Mesendoderm (in vitro differentiated cells): ENCODE measurements at regions not wholly inside any gene's neighbourhood (a gene's known extent, or its start where the extent isn't known, plus 50 kb on each side); places are given as distances from the start of the nearest gene placed in this dataset.

Experiments
- DNase-seq: peaks from one replicate; pipeline ENCODE4 v3.0.0; 2013
- H2AK5ac ChIP-seq: 2 replicates; pipeline ENCODE4 v1.6.1; 2013; ENCODE audit warnings: low read length, inconsistent platforms
- H2BK120ac ChIP-seq: 2 replicates; pipeline ENCODE4 v1.6.1; 2013; ENCODE audit warnings: low read depth, mild to moderate bottlenecking, low read length, moderate library complexity, mixed read lengths
- H2BK15ac ChIP-seq: replicated peaks from 2 replicates; pipeline ENCODE4 v1.6.1; 2013; ENCODE audit warnings: low read depth, mild to moderate bottlenecking, moderate library complexity
- H2BK5ac ChIP-seq: 2 replicates; pipeline ENCODE4 v1.6.1; 2013; ENCODE audit warnings: low read length, inconsistent platforms
- H3K18ac ChIP-seq: 2 replicates; pipeline ENCODE4 v1.6.1; 2013; ENCODE audit warnings: mild to moderate bottlenecking, low read length, mixed read lengths
- H3K23ac ChIP-seq: one replicate; pipeline ENCODE4 v1.6.1; 2013; ENCODE audit warnings: low read length
- H3K27ac ChIP-seq: 2 replicates; pipeline ENCODE4 v1.5.1; 2013; ENCODE audit warnings: low read depth, mild to moderate bottlenecking, inconsistent platforms, low read length, moderate library complexity
- H3K27me3 ChIP-seq: 2 replicates; pipeline ENCODE4 v1.6.1; 2013; ENCODE audit warnings: low read length, control low read depth, mild to moderate bottlenecking, inconsistent platforms; ENCODE audit not compliant: insufficient read depth, poor library complexity
- H3K36me3 ChIP-seq: 2 replicates; pipeline ENCODE4 v1.6.1; 2013; ENCODE audit warnings: low read length, inconsistent platforms; ENCODE audit not compliant: control insufficient read depth, insufficient read depth
- H3K4ac ChIP-seq: one replicate; pipeline ENCODE4 v1.6.1; 2013; ENCODE audit warnings: low read depth, mild to moderate bottlenecking, low read length, moderate library complexity
- H3K4me1 ChIP-seq: 2 replicates; pipeline ENCODE4 v1.6.1; 2013; ENCODE audit warnings: low read depth, low read length, inconsistent platforms; ENCODE audit not compliant: control insufficient read depth
- H3K4me2 ChIP-seq: 2 replicates; pipeline ENCODE4 v1.6.1; 2013; ENCODE audit warnings: low read length
- H3K4me3 ChIP-seq: 2 replicates; pipeline ENCODE4 v1.5.1; 2013; ENCODE audit warnings: mild to moderate bottlenecking, low read length
- H3K56ac ChIP-seq: one replicate; pipeline ENCODE4 v1.6.1; 2013; ENCODE audit warnings: low read length
- H3K79me1 ChIP-seq: 2 replicates; pipeline ENCODE4 v1.6.1; 2013; ENCODE audit warnings: low read length, inconsistent platforms
- H3K79me2 ChIP-seq: 2 replicates; pipeline ENCODE4 v1.6.1; 2013; ENCODE audit warnings: mild to moderate bottlenecking, low read length; ENCODE audit not compliant: control insufficient read depth, insufficient read depth
- H3K9ac ChIP-seq: 2 replicates; pipeline ENCODE4 v1.6.1; 2013; ENCODE audit warnings: low read length, inconsistent platforms
- H4K5ac ChIP-seq: one replicate; pipeline ENCODE4 v1.6.1; 2013; ENCODE audit warnings: low read length
- H4K8ac ChIP-seq: one replicate; pipeline ENCODE4 v1.6.1; 2013; ENCODE audit warnings: low read depth, mild to moderate bottlenecking, control low read depth, low read length, moderate library complexity
- WGBS: extraction: QIAGEN DNeasy Blood & Tissue Kit; methylation state at CpG from one replicate; pipeline ENCODE4 v1.1.7; 2013; ENCODE audit warnings: low lambda C conversion rate, missing lambda C conversion rate; ENCODE audit not compliant: insufficient coverage; ENCODE audit errors: extremely low coverage; 5-methylcytosine and 5-hydroxymethylcytosine counted together

DNA sequence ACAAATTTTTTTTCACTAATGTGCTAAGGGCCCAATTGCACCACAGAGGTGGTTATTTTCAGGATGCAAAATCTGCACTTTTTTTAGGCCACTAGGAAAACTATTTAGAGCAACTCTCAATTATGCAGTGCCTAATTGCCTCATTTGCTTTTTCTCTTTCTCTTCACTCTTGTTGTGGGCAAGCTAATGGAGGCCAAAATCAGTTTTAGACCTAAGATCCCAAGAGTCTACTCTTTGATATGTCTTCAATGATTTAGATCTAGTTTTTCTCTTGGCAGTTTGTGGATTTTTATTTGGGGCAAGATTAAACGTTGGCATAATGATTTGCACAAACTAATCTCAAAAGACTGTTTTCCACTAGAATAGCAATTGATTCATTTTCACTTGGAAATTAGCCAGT is 1996.9 kb downstream of the LRRC4C start:
- H3K18ac ChIP-seq = no peak overlapping the region
- H3K4ac ChIP-seq = no peak overlapping the region
- no peaks in the 10 kb centered on the region for H3K4me1 ChIP-seq
- H3K9ac ChIP-seq = no peak overlapping the region
- H2AK5ac ChIP-seq = no peak overlapping the region
- WGBS = no CpG with 5 or more reads among the region's 1 CpG
- H2BK5ac ChIP-seq = no peak overlapping the region
- no peaks in the 10 kb centered on the region for H3K27me3 ChIP-seq
- H3K36me3 ChIP-seq = no peaks in the 10 kb centered on the region
- no peak overlapping the region for H3K56ac ChIP-seq
- DNase-seq = no peak
- no peak overlapping the region for H2BK120ac ChIP-seq
- no peak overlapping the region for H4K8ac ChIP-seq
- H3K4me2 ChIP-seq = no peak overlapping the region
- H3K23ac ChIP-seq = no peak overlapping the region
- H3K79me1 ChIP-seq = no peaks in the 10 kb centered on the region
- no peak overlapping the region for H2BK15ac ChIP-seq
- no peaks in the 10 kb centered on the region for H3K79me2 ChIP-seq
- no peak overlapping the region for H3K27ac ChIP-seq
- H4K5ac ChIP-seq = no peak overlapping the region
- H3K4me3 ChIP-seq = no peak overlapping the region

DNA sequence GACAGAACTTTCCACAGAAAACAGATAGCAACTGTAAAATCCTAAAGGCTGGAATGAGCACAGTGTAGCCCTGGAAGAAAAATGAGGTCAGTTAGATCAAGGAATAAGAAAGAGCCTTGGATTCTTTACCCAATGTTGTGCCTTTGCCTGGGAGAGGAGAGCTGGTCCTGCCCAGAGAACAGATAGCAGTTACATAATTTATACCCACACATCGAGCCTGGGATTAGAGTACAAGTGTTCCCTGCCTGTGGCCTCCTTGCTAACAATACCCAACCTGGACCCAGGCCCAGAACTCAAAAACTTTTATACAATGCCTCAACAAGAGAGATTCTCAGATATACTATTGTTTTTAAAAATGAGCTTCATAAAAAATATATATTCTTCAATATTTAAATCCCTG is 1998.4 kb downstream of the LRRC4C start:
- no peak overlapping the region for H3K4ac ChIP-seq
- no CpG with 5 or more reads among the region's 1 CpG for WGBS

DNA sequence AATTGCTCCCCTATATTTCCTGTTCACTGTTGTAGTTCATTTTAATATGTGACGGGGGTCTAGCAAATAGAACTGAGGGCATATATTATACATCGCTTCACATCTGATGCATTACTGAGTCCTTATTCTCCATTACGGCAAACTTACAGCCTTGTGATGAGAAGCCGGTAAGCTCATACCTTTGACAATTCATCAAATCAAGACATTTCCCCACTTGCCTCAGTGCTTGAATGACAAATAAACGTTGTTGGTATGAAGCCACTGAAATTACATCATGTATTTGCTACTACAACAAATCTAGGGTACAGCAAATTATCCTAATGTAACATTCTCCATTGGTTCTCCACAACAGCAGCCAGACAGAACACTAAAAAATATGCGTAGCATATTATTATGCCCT is 1999.8 kb downstream of the LRRC4C start:
- Histone ChIP-seq H3K27ac (no peak overlapping the region), H3K4ac (no peak overlapping the region), H3K4me1 (no peaks in the 10 kb centered on the region), H4K8ac (no peak overlapping the region), H3K79me1 (no peaks in the 10 kb centered on the region), H3K79me2 (no peaks in the 10 kb centered on the region), H3K4me3 (no peak overlapping the region), H3K18ac (no peak overlapping the region), H2AK5ac (no peak overlapping the region), H3K56ac (no peak overlapping the region), H2BK15ac (no peak overlapping the region), H2BK5ac (no peak overlapping the region), H2BK120ac (no peak overlapping the region), H3K4me2 (no peak overlapping the region), H3K23ac (no peak overlapping the region), H3K27me3 (no peaks in the 10 kb centered on the region), H3K36me3 (no peaks in the 10 kb centered on the region), H3K9ac (no peak overlapping the region), H4K5ac (no peak overlapping the region)
- DNase-seq = no peak
- WGBS = 100% methylated on average over 1 of the region's 6 CpGs

More for the DNA sequence above, 1998.4 kb downstream of the LRRC4C start:
- Histone ChIP-seq H3K56ac (no peak overlapping the region), H3K4me2 (no peak overlapping the region), H3K9ac (no peak overlapping the region), H3K27ac (no peak overlapping the region), H2BK15ac (no peak overlapping the region), H3K79me1 (no peaks in the 10 kb centered on the region), H3K36me3 (no peaks in the 10 kb centered on the region), H3K4me3 (no peak overlapping the region), H3K23ac (no peak overlapping the region), H4K5ac (no peak overlapping the region), H3K27me3 (no peaks in the 10 kb centered on the region), H4K8ac (no peak overlapping the region), H2BK5ac (no peak overlapping the region), H2AK5ac (no peak overlapping the region), H2BK120ac (no peak overlapping the region), H3K18ac (no peak overlapping the region), H3K4me1 (no peaks in the 10 kb centered on the region), H3K79me2 (no peaks in the 10 kb centered on the region)
- no peak for DNase-seq

DNA sequence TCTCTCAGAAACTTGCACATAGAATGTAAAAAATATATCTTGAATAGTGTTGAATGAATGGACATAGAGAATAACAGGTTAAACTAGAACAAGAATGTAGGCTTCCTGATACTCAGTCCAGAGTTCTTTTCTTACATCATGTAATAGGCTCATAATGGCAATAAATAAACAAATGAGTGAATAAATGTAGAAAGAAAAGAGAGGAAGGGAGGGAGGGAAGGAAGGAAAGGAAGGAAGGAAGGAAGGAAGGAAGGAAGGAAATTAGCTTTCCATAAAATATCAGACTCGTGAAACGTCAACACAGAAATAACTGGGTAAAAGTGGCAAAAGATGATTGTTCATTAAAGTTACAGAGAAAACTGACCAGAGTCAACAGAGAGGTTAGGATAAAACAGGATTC is 2001.0 kb downstream of the LRRC4C start:
- no peak overlapping the region for H2AK5ac ChIP-seq
- no peak overlapping the region for H3K18ac ChIP-seq
- no peaks in the 10 kb centered on the region for H3K27me3 ChIP-seq
- no peak overlapping the region for H3K56ac ChIP-seq
- no peaks in the 10 kb centered on the region for H3K4me1 ChIP-seq
- H3K4ac ChIP-seq = no peak overlapping the region
- H2BK5ac ChIP-seq = no peak overlapping the region
- H3K79me1 ChIP-seq = no peaks in the 10 kb centered on the region
- no peak overlapping the region for H3K27ac ChIP-seq
- H2BK15ac ChIP-seq = no peak overlapping the region
- no peaks in the 10 kb centered on the region for H3K36me3 ChIP-seq
- no peaks in the 10 kb centered on the region for H3K79me2 ChIP-seq
- no CpG with 5 or more reads among the region's 2 CpGs for WGBS
- no peak overlapping the region for H3K23ac ChIP-seq
- no peak for DNase-seq
- no peak overlapping the region for H4K5ac ChIP-seq
- H3K4me2 ChIP-seq = no peak overlapping the region
- H3K9ac ChIP-seq = no peak overlapping the region
- H3K4me3 ChIP-seq = no peak overlapping the region
- H4K8ac ChIP-seq = no peak overlapping the region
- no peak overlapping the region for H2BK120ac ChIP-seq

DNA sequence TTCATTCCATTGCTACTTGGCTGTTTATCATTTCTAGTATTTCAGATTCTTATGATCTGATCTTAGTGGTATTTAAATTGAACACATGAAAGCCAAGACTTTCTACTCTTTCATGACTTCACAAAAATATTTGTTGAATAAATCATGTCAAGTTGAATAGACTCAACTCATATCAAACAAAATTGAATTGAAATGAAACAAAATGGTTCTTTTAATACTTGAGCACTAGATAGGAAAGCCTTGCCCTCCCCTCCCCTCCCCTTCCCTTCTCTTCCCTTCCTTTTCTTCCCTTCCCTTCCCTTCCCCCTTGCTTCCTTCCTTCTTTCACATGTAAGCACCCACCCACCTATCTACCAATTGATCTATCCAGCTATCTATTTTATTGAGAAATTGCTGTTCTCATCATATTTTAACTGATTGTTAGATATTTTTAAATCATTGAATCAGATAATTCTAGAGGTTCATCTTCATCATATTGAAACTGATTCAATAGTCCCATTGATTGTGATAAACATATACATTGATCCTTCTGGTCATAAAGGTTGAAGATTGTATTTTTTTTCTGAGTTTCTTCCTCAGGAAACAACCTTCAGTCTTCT is 2015.9 kb downstream of the LRRC4C start:
- no peaks in the 10 kb centered on the region for H3K79me2 ChIP-seq

DNA sequence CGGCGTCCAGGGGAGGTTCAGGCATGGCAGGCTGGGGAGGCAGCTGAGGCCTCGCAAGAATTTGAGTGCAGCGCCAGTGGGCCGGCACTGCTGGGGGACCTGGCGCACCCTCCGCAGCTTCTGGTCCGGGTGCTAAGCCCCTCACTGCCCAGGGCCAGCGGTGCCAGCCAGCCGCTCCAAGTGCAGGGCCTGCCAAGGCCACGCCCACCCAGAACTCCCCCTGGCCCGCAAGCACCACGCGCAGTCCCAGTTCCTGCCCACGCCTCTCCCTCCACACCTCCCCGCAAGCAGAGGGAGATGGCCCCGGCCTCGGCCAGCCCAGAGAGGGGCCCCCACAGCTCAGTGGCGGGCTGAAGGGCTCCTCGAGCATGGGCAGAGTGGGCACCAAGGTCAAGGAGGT is 2017.3 kb downstream of the LRRC4C start:
- Histone ChIP-seq H4K5ac (no peak overlapping the region), H3K79me2 (no peaks in the 10 kb centered on the region), H3K4me1 (no peaks in the 10 kb centered on the region), H3K27me3 (no peaks in the 10 kb centered on the region), H2BK5ac (no peak overlapping the region), H3K4me2 (no peak overlapping the region), H2BK15ac (no peak overlapping the region), H3K23ac (no peak overlapping the region), H2AK5ac (no peak overlapping the region), H3K4me3 (no peak overlapping the region), H3K27ac (no peak overlapping the region), H3K56ac (no peak overlapping the region), H4K8ac (no peak overlapping the region), H3K4ac (no peak overlapping the region), H3K9ac (no peak overlapping the region), H3K36me3 (no peaks in the 10 kb centered on the region), H2BK120ac (no peak overlapping the region), H3K79me1 (no peaks in the 10 kb centered on the region), H3K18ac (no peak overlapping the region)
- WGBS = no CpG with 5 or more reads among the region's 20 CpGs
- DNase-seq = no peak

More for the DNA sequence above, 2015.9 kb downstream of the LRRC4C start:
- no peak overlapping the region for H2BK5ac ChIP-seq
- no peak overlapping the region for H4K8ac ChIP-seq
- H3K9ac ChIP-seq = no peak overlapping the region
- no peak overlapping the region for H3K4me3 ChIP-seq
- H3K4me2 ChIP-seq = no peak overlapping the region
- no peaks in the 10 kb centered on the region for H3K79me1 ChIP-seq
- no peak overlapping the region for H3K56ac ChIP-seq
- H3K27me3 ChIP-seq = no peaks in the 10 kb centered on the region
- H3K18ac ChIP-seq = no peak overlapping the region
- no peak for DNase-seq
- no peak overlapping the region for H3K4ac ChIP-seq
- no peaks in the 10 kb centered on the region for H3K4me1 ChIP-seq
- H3K36me3 ChIP-seq = no peaks in the 10 kb centered on the region
- H2AK5ac ChIP-seq = no peak overlapping the region
- H3K23ac ChIP-seq = no peak overlapping the region
- no peak overlapping the region for H2BK120ac ChIP-seq
- H3K27ac ChIP-seq = no peak overlapping the region
- H2BK15ac ChIP-seq = no peak overlapping the region
- no peak overlapping the region for H4K5ac ChIP-seq
